Endodermal cell (in vitro differentiated cells): ENCODE measurements at regions not wholly inside any gene's neighbourhood (a gene's known extent, or its start where the extent isn't known, plus 50 kb on each side); places are given as distances from the start of the nearest gene placed in this dataset.

Experiments used
- DNase-seq: peaks from one replicate; pipeline ENCODE4 v3.0.0-alpha.2; 2017
- H3K27ac ChIP-seq: 2 replicates; pipeline ENCODE4 v1.5.1; 2013; ENCODE audit warnings: mild to moderate bottlenecking, low read depth, low read length, moderate library complexity
- H3K27me3 ChIP-seq: 2 replicates; pipeline ENCODE4 v1.6.1; 2013; ENCODE audit warnings: mild to moderate bottlenecking, low read length, moderate library complexity; ENCODE audit not compliant: insufficient read depth, control insufficient read depth, poor library complexity, severe bottlenecking
- H3K36me3 ChIP-seq: 2 replicates; pipeline ENCODE4 v1.7.0; 2013; ENCODE audit warnings: mild to moderate bottlenecking, low read length, moderate library complexity; ENCODE audit not compliant: control insufficient read depth, insufficient read depth
- H3K4me1 ChIP-seq: one replicate; pipeline ENCODE4 v1.7.0; 2013; ENCODE audit warnings: low read length; ENCODE audit not compliant: control insufficient read depth, insufficient read depth
- H3K4me3 ChIP-seq: 2 replicates; pipeline ENCODE4 v1.5.1; 2013; ENCODE audit warnings: mild to moderate bottlenecking, low read length, moderate library complexity
- H3K9ac ChIP-seq: 2 replicates; pipeline ENCODE4 v1.6.1; 2013; ENCODE audit warnings: mild to moderate bottlenecking, low read length, moderate library complexity; ENCODE audit not compliant: poor library complexity, severe bottlenecking; ENCODE audit errors: extremely low read depth
- H3K9me3 ChIP-seq: 2 replicates; pipeline ENCODE4 v1.6.1; 2013; ENCODE audit warnings: mild to moderate bottlenecking, low read length, moderate library complexity; ENCODE audit not compliant: control insufficient read depth
- H3K27ac Mint-ChIP-seq: 2 replicates; pipeline ENCODE4 v1.8.0; 2020; ENCODE audit warnings: mixed read lengths
- H3K27me3 Mint-ChIP-seq: 2 replicates; pipeline ENCODE4 v1.8.0; 2021; ENCODE audit warnings: mild to moderate bottlenecking, mixed read lengths; ENCODE audit not compliant: insufficient read depth
- H3K36me3 Mint-ChIP-seq: 2 replicates; pipeline ENCODE4 v1.8.0; 2020; ENCODE audit warnings: low read depth, mixed read lengths
- H3K4me1 Mint-ChIP-seq: 2 replicates; pipeline ENCODE4 v1.8.0; 2020; ENCODE audit warnings: mixed read lengths
- H3K4me3 Mint-ChIP-seq: 2 replicates; pipeline ENCODE4 v1.8.0; 2020; ENCODE audit warnings: mild to moderate bottlenecking, moderate library complexity, mixed read lengths
- H3K9me3 Mint-ChIP-seq: 2 replicates; pipeline ENCODE4 v1.8.0; 2020; ENCODE audit warnings: mild to moderate bottlenecking, mixed read lengths
- WGBS, 2 experiments: methylation state at CpG; one replicate each; pipeline versions ENCODE4 v1.1.5 to v1.1.7; 2013; ENCODE audit warnings: missing lambda C conversion rate in 2 of 2, mixed read lengths in 1 of 2; ENCODE audit not compliant: insufficient coverage in 1 of 2, insufficient read length in 1 of 2; 5-methylcytosine and 5-hydroxymethylcytosine counted together
- TF ChIP-seq, protein P1 (sequence below): fragments of 200-600 bp; sonication (generic); conservative IDR thresholded peaks from 2 replicates; pipeline ENCODE4 v1.5.0; 2021; ENCODE audit warnings: antibody characterized with exemption, mild to moderate bottlenecking

DNA sequence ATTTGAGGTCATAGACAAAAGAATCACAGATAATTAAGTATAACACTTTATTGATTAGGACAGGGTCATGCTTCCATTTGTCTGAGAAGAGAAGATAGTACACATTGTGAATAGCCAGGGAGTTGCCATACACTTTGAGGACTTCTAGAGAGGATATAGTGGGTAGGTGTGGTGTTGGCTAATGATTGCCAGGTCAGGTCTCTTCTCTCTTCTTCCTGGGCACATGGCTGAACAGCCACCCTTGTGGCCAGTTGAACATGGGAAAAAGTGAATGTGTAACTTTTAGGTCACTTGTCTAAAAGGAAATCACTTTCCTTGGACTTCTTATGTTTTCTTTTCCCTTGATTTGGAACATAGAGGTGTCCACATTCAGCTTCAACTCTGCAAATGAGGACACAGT, 772.1 kb upstream of the MAP3K7 start:
- Mint-ChIP-seq H3K36me3 (no peaks in the 10 kb centered on the region), H3K9me3 (no peaks in the 10 kb centered on the region), H3K4me1 (no peaks in the 10 kb centered on the region), H3K27me3 (peaks cover 18% of the 10 kb centered on the region), H3K27ac (no peak overlapping the region), H3K4me3 (no peak overlapping the region)
- Histone ChIP-seq H3K4me1 (no peaks in the 10 kb centered on the region), H3K27me3 (peaks cover 42% of the 10 kb centered on the region), H3K36me3 (no peaks in the 10 kb centered on the region), H3K9me3 (no peaks in the 10 kb centered on the region), H3K4me3 (no peak overlapping the region), H3K27ac (no peak overlapping the region), H3K9ac (no peak overlapping the region)
- TF ChIP-seq, protein P1, sequence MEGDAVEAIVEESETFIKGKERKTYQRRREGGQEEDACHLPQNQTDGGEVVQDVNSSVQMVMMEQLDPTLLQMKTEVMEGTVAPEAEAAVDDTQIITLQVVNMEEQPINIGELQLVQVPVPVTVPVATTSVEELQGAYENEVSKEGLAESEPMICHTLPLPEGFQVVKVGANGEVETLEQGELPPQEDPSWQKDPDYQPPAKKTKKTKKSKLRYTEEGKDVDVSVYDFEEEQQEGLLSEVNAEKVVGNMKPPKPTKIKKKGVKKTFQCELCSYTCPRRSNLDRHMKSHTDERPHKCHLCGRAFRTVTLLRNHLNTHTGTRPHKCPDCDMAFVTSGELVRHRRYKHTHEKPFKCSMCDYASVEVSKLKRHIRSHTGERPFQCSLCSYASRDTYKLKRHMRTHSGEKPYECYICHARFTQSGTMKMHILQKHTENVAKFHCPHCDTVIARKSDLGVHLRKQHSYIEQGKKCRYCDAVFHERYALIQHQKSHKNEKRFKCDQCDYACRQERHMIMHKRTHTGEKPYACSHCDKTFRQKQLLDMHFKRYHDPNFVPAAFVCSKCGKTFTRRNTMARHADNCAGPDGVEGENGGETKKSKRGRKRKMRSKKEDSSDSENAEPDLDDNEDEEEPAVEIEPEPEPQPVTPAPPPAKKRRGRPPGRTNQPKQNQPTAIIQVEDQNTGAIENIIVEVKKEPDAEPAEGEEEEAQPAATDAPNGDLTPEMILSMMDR = no peak
- no peak for DNase-seq

DNA sequence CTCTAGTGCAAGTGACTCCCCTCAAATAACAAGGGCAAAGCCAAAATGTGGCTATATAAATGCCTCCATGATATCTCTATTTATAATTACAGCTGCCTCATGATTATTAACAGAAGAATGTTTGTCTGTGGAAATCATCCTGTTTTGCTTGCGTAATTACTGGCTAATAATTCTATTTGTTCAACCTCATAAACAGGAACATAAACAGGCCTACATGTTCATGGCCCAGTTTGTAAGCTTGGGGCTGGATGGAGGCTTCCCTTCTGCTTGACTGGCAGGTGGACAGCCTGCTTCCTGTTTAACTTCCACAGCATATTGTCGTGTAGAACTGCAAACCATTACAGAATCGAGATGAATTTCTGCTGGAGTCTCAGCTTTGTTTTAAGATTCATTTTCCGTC, 766.0 kb upstream of the MAP3K7 start:
- Mint-ChIP-seq H3K4me3 (no peak overlapping the region), H3K9me3 (no peaks in the 10 kb centered on the region), H3K36me3 (no peaks in the 10 kb centered on the region), H3K4me1 (no peaks in the 10 kb centered on the region), H3K27me3 (no peaks in the 10 kb centered on the region), H3K27ac (no peak overlapping the region)
- Histone ChIP-seq H3K4me3 (no peak overlapping the region), H3K36me3 (no peaks in the 10 kb centered on the region), H3K4me1 (no peaks in the 10 kb centered on the region), H3K9ac (no peak overlapping the region), H3K27me3 (no peaks in the 10 kb centered on the region), H3K27ac (no peak overlapping the region), H3K9me3 (no peaks in the 10 kb centered on the region)
- no peak for DNase-seq
- 83 to 86% methylated on average over 2 to 4 of the region's 4 CpGs for WGBS, 2 experiments
- TF ChIP-seq, protein P1 = no peak

DNA sequence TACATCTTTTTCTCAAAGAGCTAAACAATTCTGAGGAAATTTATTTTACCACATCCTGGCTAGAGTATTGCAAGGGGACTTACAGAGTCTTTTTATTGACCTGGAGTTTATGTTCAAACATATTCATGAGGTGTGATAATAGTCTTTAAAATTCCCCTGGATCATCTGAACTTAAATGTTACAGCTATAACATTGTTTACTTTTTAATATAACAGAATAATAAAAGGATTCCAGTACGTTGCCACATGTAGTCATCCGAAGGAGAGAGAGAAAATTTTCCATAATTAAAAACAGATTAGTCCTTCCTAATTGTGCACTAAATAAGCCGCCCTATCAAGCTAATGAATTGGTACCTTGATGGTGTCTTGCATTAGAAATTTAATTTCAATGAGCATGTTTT, 765.4 kb upstream of the MAP3K7 start:
- TF ChIP-seq, protein P1 = no peak
- no peak overlapping the region for H3K27ac ChIP-seq
- 91 to 100% methylated on average over 1 to 3 of the region's 3 CpGs for WGBS, 2 experiments

More for the DNA sequence above, 765.4 kb upstream of the MAP3K7 start:
- Histone ChIP-seq H3K36me3 (no peaks in the 10 kb centered on the region), H3K4me1 (no peaks in the 10 kb centered on the region), H3K9me3 (no peaks in the 10 kb centered on the region), H3K4me3 (no peak overlapping the region), H3K9ac (no peak overlapping the region), H3K27me3 (no peaks in the 10 kb centered on the region)
- no peak overlapping the region for H3K27ac Mint-ChIP-seq
- H3K27me3 Mint-ChIP-seq = no peaks in the 10 kb centered on the region
- H3K4me3 Mint-ChIP-seq = no peak overlapping the region
- no peaks in the 10 kb centered on the region for H3K4me1 Mint-ChIP-seq
- no peak for DNase-seq
- no peaks in the 10 kb centered on the region for H3K9me3 Mint-ChIP-seq
- H3K36me3 Mint-ChIP-seq = no peaks in the 10 kb centered on the region
